ENCODE measurements at regions not wholly inside any gene's neighbourhood (a gene's known extent, or its start where the extent isn't known, plus 50 kb on each side); places are given as distances from the start of the nearest gene placed in this dataset.
"Not testable (repeated sequence)": the region's sequence is repeated elsewhere in the genome, so short reads cannot be mapped to it uniquely, and the experiment has no call there.

- DNase-seq, result no peak
Observed at GRCh38 chr3:20700714-20701113, 514.7 kb upstream of the SGO1 start.

GRCh38 chr3:20698896-20699295 lies 512.9 kb upstream of the SGO1 start:
- DNase-seq, result no peak

DNA sequence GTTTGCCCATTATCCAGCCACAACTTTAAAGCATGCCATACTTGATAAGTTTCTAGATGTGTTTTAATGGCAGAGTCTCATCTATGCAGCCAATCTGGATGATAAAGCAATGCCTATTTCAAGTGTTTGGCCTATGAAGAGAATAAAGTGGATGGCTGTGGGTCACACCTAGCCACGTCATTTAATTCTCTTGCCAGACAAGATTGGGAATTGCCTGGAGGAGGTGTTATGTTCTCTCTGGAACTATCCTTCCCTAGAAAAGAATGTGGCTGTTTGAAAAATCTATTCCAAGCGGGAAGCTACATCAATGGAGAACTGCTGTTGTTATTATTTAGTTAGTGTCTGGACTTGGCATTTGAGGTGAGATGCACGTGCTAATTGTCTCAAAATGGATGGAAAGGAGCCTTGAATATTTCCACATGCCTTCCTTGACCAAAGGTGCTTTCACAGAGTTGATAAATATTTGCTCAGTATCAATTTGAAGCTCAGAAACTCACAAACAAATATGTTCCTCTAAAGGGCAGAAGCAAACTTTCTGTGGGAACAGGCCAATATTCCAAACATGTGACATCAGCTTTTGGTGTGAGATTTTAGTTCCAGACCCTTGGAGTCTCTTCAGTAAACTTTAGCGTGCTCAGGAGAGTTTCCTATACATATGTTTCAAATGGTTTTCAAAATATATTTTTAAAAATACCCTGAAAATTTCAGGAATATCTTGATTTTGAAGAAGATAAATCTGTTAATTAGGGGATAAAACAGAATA lies 510.6 kb upstream of the SGO1 start:
- no peak for DNase-seq

DNA sequence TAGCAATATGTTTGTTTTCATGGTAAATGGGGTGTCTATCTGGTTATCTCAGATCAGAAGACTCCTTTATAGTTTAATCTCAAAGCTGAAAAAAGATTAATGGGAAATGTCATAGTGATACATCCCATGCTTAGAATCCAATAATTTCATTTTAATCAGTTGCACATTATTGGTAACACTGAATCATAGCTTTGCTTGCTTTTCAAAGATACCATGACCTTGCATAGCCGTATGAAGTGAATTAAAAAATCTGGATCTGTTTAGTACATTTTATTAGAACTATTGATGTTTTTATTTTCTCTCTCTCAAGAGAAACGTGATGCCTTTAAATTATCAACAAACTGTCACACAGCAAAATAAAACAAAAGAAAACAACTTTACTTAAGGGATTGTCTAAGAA lies 506.7 kb upstream of the SGO1 start:
- no peak for DNase-seq

- no peak for DNase-seq
Observed at GRCh38 chr3:20683910-20684309, 497.9 kb upstream of the SGO1 start.

DNA sequence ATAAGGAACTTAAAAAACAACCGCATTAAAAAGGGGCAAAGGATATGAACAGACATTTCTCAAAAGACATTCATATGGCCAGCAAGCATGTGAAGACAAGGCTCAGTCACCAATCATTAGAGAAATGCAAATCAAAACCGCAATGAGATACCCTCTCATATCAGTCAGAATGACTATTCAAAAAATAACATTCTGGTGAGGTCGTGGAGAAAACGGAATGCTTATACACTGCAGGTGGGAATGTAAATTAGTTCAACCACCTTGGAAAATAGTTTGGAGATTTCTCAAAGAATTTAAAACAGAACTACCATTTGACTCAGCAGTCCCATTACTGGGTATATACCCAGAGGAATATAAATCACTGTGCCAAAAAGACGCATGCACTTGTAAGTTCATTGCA lies 496.6 kb upstream of the SGO1 start:
- DNase-seq, result no peak

DNA sequence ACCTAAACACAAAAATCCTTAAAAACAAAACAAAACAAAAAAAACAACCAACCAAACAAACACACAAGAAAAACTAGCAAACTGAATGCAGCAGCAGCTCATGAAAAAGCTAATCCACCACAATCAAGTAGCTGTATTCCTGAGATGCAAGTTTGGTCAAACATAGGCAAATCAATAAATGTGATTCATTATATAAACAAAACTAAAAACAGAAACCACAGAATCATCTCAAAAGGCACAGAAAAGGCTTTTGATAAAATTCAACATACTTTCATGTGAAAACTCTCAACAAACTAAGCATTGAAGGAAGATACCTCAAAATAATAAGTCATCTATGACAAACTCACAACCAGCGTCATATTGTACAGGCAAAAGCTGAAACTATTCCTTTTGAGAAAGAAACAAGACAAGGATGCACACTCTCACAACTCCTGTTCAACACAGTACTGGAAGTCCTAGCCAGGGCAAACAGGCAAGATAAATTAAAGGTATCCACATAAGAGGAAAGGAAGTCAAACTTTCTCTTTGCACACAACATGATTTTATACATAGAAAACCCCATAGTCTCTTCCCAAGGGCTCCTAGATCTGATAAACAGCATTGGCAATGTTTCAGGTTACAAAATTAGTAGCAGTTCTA lies 495.1 kb upstream of the SGO1 start:
- DNase-seq, result no peak

DNA sequence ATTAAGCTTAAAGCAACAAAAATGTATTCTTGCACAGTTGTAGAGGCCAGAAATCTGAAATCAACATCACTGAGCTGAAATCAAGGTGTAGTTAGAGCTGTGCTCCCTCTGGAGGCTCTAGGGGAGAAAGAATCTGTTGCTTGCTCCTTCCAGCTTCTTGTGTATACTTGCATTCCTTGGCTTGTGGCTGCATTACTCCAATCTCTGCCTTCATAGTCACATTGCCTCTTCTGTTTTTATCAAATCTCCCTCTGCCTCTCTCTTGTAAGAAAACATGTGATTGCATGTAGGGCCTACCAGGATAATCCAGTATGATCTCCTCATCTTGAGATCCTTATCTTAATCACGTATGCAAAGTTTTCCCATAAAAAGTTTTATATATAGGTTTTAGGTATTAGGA lies 487.9 kb upstream of the SGO1 start:
- no peak for DNase-seq

- no peak for DNase-seq
Observed at GRCh38 chr3:20669675-20670074, 483.7 kb upstream of the SGO1 start.

- no peak for DNase-seq
Observed at GRCh38 chr3:20669184-20669583, 483.2 kb upstream of the SGO1 start.

- DNase-seq, result no peak
Observed at GRCh38 chr3:20668411-20668810, 482.4 kb upstream of the SGO1 start.

GRCh38 chr3:20666091-20666490 lies 480.1 kb upstream of the SGO1 start:
- no peak for DNase-seq

GRCh38 chr3:20658491-20658890 lies 472.5 kb upstream of the SGO1 start:
- DNase-seq, result no peak

- no peak for DNase-seq
Observed at GRCh38 chr3:20657560-20657959, 471.6 kb upstream of the SGO1 start.

DNA sequence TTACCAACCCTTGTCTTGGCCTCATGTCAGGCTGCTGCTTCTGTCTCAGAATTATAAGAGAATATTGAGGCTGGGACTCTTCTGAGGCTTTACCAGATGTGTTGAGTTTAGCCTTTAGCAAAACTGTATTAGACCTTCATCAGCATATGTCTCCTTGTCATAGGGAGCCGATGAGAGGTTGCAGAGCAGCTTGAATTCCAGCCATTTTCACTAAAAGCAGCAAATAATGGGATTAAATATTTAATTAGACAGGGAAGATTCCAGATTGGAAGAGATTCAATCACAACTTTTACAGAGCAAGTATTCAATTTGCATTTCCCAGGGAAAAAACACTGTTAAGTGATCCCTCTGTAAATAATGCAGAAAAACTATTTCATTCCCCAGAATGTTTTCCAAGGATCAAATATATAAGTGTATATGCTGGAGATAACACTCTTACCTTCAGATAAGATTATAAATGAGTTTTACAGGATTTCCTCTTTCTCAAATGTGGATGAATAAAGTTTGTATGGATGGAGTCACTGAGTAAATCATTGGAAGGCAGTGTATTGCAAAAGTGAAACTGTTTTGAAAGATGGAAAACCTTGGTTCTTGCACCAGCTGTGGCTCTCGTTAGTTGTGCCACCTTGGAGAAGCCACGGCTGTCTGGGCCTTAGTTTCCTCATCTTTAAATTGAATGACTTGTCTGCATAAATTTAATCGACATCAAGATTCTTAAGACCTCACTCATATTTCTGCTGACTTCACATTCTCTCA lies 466.4 kb upstream of the SGO1 start:
- DNase-seq, result no peak

DNA sequence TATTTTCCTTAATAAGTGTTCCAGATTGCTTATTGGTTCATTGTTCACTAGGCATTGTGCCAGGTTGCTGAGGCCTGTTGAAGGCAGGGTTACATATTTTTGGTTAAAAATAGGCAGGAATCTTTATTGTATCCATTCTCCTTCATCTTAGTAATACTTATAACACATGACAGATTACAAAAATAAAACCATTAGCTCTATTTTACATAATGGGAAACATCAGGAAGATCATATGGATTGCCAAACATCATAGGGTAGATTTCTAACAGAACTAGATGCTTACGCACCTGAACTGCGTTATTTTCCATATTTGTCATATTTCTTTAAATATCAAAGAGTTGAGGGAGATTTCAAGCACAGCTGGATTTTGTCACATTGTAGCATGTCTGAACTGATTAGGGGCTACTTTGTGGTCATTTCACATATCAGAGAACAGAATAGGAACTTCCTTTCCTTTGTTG lies 462.9 kb upstream of the SGO1 start:
- no peak for DNase-seq

DNA sequence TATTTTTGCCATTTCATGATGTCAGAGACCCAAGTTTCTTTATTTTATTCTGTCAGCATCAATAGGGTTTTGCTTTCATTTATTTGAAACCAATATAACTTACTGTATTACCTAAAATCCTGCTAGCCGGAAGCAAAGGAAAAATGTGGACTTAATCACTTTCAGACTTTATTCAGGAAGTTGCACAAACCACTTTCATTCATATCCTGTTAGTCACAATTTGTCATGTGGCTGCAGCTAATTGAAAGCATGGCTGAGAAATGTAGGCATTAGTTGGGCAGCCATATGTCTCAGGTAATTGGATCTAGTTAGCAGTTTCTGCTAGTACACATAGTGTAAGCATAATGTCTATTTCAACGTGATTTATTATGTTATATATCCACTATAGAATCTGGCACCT lies 462.3 kb upstream of the SGO1 start:
- no peak for DNase-seq

GRCh38 chr3:20646425-20646824 lies 460.4 kb upstream of the SGO1 start:
- no peak for DNase-seq

DNA sequence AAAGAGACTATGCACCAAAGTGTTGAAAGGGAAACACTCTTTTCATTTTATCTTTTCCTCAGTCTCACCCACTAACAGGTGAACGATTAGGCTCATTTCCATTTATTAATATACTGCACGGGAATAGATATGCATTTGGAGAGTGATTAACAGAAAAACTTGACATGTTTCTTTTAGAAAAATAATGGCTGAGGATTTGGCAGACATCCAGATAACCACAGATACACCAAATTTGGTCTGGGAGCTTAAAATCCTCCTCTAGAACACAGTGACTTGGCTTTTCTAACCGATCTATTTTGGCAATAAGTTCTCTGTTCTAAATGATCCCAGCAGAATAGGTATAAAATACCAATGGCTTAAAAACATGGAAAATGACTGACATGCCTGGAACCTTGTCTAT lies 459.3 kb upstream of the SGO1 start:
- no peak for DNase-seq

DNA sequence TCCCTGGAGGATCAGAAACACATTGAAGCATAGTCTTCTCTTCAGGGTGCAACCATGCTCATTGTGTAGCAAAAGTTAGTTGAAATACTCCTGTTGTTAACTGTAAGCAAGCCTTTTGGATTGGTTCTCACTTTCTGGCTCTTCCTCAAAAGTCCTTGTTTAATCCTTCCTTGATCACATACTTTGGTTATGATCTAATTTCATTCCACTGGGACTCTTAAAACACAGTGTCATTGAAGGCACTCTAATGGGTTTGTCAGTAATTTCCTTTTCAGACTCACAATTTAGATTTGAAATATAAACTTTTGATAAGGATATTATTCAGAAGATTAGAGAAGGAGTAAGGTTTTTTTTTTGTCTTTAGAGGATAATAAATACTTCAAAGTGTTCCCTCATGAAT lies 451.7 kb upstream of the SGO1 start:
- no peak for DNase-seq

DNA sequence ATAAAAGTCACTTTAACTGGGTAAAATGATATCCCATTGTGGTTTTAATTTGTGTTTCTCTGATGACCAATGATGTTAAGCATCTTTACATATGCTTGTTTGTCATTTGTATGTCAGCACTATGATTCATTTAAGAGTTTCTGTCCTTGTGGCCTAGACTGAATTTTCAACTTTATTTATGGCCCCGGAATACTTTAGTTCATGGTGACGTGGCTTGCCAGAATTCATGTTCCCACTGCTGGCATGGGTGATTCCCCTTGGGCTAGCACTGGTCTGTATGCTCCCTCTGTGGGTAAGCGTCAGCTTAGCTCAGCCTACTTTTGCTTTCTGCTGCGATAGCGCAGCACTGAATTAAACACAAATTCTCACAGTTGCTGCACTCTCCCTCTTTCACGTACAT lies 436.3 kb upstream of the SGO1 start:
- no peak for DNase-seq

- not testable (repeated sequence) for DNase-seq
Observed at GRCh38 chr3:20618621-20619020, 432.6 kb upstream of the SGO1 start.

GRCh38 chr3:20618181-20618580 lies 432.2 kb upstream of the SGO1 start:
- not testable (repeated sequence) for DNase-seq

DNA sequence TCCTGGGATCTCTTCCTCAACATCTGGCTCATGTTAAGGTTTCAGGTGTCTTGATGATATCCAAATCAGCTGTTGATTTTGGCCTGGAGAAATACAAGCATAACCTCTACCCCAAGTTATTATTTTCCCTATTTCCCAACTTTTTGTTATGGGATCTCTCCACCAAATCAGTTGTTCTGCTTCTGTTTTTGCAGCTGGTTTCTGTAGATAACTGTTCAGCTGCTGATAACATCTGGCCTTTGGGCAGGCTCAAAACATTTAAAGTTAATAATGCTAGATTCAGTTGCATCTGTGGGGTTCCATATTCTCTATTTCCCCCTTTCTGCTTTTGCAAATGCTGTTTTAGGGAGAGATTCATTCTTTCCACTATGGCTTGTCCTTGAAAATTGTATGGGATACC lies 430.0 kb upstream of the SGO1 start:
- DNase-seq, result not testable (repeated sequence)
